ENCODE measurements at regions not wholly inside any gene's neighbourhood (a gene's known extent, or its start where the extent isn't known, plus 50 kb on each side); places are given as distances from the start of the nearest gene placed in this dataset.

GRCh38 chr1:219731771-219732170, 118.9 kb upstream of the ZC3H11B start:
- TF ChIP-seq, protein P1, sequence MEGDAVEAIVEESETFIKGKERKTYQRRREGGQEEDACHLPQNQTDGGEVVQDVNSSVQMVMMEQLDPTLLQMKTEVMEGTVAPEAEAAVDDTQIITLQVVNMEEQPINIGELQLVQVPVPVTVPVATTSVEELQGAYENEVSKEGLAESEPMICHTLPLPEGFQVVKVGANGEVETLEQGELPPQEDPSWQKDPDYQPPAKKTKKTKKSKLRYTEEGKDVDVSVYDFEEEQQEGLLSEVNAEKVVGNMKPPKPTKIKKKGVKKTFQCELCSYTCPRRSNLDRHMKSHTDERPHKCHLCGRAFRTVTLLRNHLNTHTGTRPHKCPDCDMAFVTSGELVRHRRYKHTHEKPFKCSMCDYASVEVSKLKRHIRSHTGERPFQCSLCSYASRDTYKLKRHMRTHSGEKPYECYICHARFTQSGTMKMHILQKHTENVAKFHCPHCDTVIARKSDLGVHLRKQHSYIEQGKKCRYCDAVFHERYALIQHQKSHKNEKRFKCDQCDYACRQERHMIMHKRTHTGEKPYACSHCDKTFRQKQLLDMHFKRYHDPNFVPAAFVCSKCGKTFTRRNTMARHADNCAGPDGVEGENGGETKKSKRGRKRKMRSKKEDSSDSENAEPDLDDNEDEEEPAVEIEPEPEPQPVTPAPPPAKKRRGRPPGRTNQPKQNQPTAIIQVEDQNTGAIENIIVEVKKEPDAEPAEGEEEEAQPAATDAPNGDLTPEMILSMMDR (IDR thresholded peaks at IDR 0.05; ENCODE audit: low read depth, low read length, missing input control): no peak
- TF ChIP-seq EGR1 (IDR thresholded peaks at IDR 0.05; ENCODE audit: low read depth in 2 of 2) (no peak), TAF1 (conservative IDR thresholded peaks at IDR 0.05) (no peak), GABPA (IDR thresholded peaks at IDR 0.05 in 1 of 2, conservative IDR thresholded peaks at IDR 0.05 in 1 of 2) (no peak), ATF3 (IDR thresholded peaks at IDR 0.05) (no peak), JUND (IDR thresholded peaks at IDR 0.05) (no peak), MAX (IDR thresholded peaks at IDR 0.05) (no peak), HNF4A (conservative IDR thresholded peaks at IDR 0.05) (no peak)
- TF ChIP-seq, protein P2, sequence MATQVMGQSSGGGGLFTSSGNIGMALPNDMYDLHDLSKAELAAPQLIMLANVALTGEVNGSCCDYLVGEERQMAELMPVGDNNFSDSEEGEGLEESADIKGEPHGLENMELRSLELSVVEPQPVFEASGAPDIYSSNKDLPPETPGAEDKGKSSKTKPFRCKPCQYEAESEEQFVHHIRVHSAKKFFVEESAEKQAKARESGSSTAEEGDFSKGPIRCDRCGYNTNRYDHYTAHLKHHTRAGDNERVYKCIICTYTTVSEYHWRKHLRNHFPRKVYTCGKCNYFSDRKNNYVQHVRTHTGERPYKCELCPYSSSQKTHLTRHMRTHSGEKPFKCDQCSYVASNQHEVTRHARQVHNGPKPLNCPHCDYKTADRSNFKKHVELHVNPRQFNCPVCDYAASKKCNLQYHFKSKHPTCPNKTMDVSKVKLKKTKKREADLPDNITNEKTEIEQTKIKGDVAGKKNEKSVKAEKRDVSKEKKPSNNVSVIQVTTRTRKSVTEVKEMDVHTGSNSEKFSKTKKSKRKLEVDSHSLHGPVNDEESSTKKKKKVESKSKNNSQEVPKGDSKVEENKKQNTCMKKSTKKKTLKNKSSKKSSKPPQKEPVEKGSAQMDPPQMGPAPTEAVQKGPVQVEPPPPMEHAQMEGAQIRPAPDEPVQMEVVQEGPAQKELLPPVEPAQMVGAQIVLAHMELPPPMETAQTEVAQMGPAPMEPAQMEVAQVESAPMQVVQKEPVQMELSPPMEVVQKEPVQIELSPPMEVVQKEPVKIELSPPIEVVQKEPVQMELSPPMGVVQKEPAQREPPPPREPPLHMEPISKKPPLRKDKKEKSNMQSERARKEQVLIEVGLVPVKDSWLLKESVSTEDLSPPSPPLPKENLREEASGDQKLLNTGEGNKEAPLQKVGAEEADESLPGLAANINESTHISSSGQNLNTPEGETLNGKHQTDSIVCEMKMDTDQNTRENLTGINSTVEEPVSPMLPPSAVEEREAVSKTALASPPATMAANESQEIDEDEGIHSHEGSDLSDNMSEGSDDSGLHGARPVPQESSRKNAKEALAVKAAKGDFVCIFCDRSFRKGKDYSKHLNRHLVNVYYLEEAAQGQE (IDR thresholded peaks at IDR 0.05): no peak
